ENCODE measurements at regions not wholly inside any gene's neighbourhood (a gene's known extent, or its start where the extent isn't known, plus 50 kb on each side); places are given as distances from the start of the nearest gene placed in this dataset.

- ChIA-PET POLR2A (ENCODE audit: low non-redundant PET) (no interaction called here), CTCF (no interaction called here)
- Histone ChIP-seq H3K27me3 (replicated peaks; ENCODE audit: insufficient read depth, low read depth, low read length, poor library complexity) (no peaks in the 10 kb centered on the region), H3K4me3 (ENCODE audit: low read depth, low read length, poor library complexity, severe bottlenecking) (no peak overlapping the region), H3K27ac (ENCODE audit: low read depth, low read length, poor library complexity, severe bottlenecking) (no peak overlapping the region), H3K9me3 (ENCODE audit: low read depth, low read length, poor library complexity, severe bottlenecking) (no peaks in the 10 kb centered on the region), H3K36me3 (ENCODE audit: insufficient read depth, low read length, poor library complexity, severe bottlenecking) (no peaks in the 10 kb centered on the region), H3K4me1 (ENCODE audit: insufficient read depth, low read length, poor library complexity, severe bottlenecking) (no peaks in the 10 kb centered on the region)
- DNase-seq (ENCODE audit: low spot score) = no peak
- BruUV-seq (replicated peaks) = no TSS peak
- intact Hi-C loops (cut with micrococcal nuclease; ENCODE audit: unreplicated experiment) = no loop called here
- TF ChIP-seq CTCF (conservative IDR thresholded peaks at IDR 0.05; ENCODE audit: low read depth, low read length) = no peak
- no peak for TF ChIP-seq EZH2 (IDR thresholded peaks at IDR 0.05; ENCODE audit: borderline replicate concordance, low read depth, low read length, poor library complexity, severe bottlenecking)
These were observed 66.4 kb upstream of the PITX1 start for GRCh38 chr5:135100431-135100830.

- Histone ChIP-seq H3K27me3 (replicated peaks; ENCODE audit: insufficient read depth, low read depth, low read length, poor library complexity) (no peaks in the 10 kb centered on the region), H3K4me1 (ENCODE audit: insufficient read depth, low read length, poor library complexity, severe bottlenecking) (no peaks in the 10 kb centered on the region), H3K36me3 (ENCODE audit: insufficient read depth, low read length, poor library complexity, severe bottlenecking) (no peaks in the 10 kb centered on the region), H3K9me3 (ENCODE audit: low read depth, low read length, poor library complexity, severe bottlenecking) (no peaks in the 10 kb centered on the region), H3K4me3 (ENCODE audit: low read depth, low read length, poor library complexity, severe bottlenecking) (no peak overlapping the region), H3K27ac (ENCODE audit: low read depth, low read length, poor library complexity, severe bottlenecking) (no peak overlapping the region)
- ChIA-PET POLR2A (ENCODE audit: low non-redundant PET) (no interaction called here), CTCF (no interaction called here)
- TF ChIP-seq EZH2 (IDR thresholded peaks at IDR 0.05; ENCODE audit: borderline replicate concordance, low read depth, low read length, poor library complexity, severe bottlenecking) (no peak), CTCF (conservative IDR thresholded peaks at IDR 0.05; ENCODE audit: low read depth, low read length) (no peak)
- DNase-seq (ENCODE audit: low spot score) = no peak
- intact Hi-C loops (cut with micrococcal nuclease; ENCODE audit: unreplicated experiment) = no loop called here
- BruUV-seq (replicated peaks) = no TSS peak
These were observed 66.0 kb upstream of the PITX1 start for GRCh38 chr5:135100011-135100410.

GRCh38 chr5:135097390-135097789 lies 63.4 kb upstream of the PITX1 start:
- H3K27ac ChIP-seq (ENCODE audit: low read depth, low read length, poor library complexity, severe bottlenecking) = no peak overlapping the region
- H3K36me3 ChIP-seq (ENCODE audit: insufficient read depth, low read length, poor library complexity, severe bottlenecking) = no peaks in the 10 kb centered on the region
- H3K27me3 ChIP-seq (replicated peaks; ENCODE audit: insufficient read depth, low read depth, low read length, poor library complexity) = no peaks in the 10 kb centered on the region
- H3K4me3 ChIP-seq (ENCODE audit: low read depth, low read length, poor library complexity, severe bottlenecking) = no peak overlapping the region
- no peaks in the 10 kb centered on the region for H3K9me3 ChIP-seq (ENCODE audit: low read depth, low read length, poor library complexity, severe bottlenecking)
- H3K4me1 ChIP-seq (ENCODE audit: insufficient read depth, low read length, poor library complexity, severe bottlenecking) = no peaks in the 10 kb centered on the region
- ChIA-PET CTCF (no interaction called here), POLR2A (ENCODE audit: low non-redundant PET) (no interaction called here)
- intact Hi-C loops (cut with micrococcal nuclease; ENCODE audit: unreplicated experiment) = no loop called here
- BruUV-seq (replicated peaks) = no TSS peak
- DNase-seq (ENCODE audit: low spot score) = no peak
- no peak for TF ChIP-seq EZH2 (IDR thresholded peaks at IDR 0.05; ENCODE audit: borderline replicate concordance, low read depth, low read length, poor library complexity, severe bottlenecking)
- no peak for TF ChIP-seq CTCF (conservative IDR thresholded peaks at IDR 0.05; ENCODE audit: low read depth, low read length)
